ENCODE measurements at regions not wholly inside any gene's neighbourhood (a gene's known extent, or its start where the extent isn't known, plus 50 kb on each side); places are given as distances from the start of the nearest gene placed in this dataset.

GRCh38 chr22:22746963-22747933, 102.8 kb downstream of the GGTLC2 start:
- no peak overlapping the region for H3K4me3 ChIP-seq (ENCODE audit: low read depth, low read length)
- TF ChIP-seq, protein P1, sequence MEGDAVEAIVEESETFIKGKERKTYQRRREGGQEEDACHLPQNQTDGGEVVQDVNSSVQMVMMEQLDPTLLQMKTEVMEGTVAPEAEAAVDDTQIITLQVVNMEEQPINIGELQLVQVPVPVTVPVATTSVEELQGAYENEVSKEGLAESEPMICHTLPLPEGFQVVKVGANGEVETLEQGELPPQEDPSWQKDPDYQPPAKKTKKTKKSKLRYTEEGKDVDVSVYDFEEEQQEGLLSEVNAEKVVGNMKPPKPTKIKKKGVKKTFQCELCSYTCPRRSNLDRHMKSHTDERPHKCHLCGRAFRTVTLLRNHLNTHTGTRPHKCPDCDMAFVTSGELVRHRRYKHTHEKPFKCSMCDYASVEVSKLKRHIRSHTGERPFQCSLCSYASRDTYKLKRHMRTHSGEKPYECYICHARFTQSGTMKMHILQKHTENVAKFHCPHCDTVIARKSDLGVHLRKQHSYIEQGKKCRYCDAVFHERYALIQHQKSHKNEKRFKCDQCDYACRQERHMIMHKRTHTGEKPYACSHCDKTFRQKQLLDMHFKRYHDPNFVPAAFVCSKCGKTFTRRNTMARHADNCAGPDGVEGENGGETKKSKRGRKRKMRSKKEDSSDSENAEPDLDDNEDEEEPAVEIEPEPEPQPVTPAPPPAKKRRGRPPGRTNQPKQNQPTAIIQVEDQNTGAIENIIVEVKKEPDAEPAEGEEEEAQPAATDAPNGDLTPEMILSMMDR (conservative IDR thresholded peaks at IDR 0.05; ENCODE audit: low read depth, low read length) = no peak
- no peak for DNase-seq (ENCODE audit: low read depth)

- no peak overlapping the region for H3K4me3 ChIP-seq (ENCODE audit: low read depth, low read length)
- DNase-seq (ENCODE audit: low read depth) = no peak
- TF ChIP-seq, protein P1 (conservative IDR thresholded peaks at IDR 0.05; ENCODE audit: low read depth, low read length) = peak; percentile 92
Measured at GRCh38 chr22:22748297-22748743, 103.9 kb downstream of the GGTLC2 start.

- TF ChIP-seq, protein P1 (conservative IDR thresholded peaks at IDR 0.05; ENCODE audit: low read depth, low read length) = no peak
- no peak overlapping the region for H3K4me3 ChIP-seq (ENCODE audit: low read depth, low read length)
- no peak for DNase-seq (ENCODE audit: low read depth)
Measured at GRCh38 chr22:22748756-22749155, 104.3 kb downstream of the GGTLC2 start.

DNA sequence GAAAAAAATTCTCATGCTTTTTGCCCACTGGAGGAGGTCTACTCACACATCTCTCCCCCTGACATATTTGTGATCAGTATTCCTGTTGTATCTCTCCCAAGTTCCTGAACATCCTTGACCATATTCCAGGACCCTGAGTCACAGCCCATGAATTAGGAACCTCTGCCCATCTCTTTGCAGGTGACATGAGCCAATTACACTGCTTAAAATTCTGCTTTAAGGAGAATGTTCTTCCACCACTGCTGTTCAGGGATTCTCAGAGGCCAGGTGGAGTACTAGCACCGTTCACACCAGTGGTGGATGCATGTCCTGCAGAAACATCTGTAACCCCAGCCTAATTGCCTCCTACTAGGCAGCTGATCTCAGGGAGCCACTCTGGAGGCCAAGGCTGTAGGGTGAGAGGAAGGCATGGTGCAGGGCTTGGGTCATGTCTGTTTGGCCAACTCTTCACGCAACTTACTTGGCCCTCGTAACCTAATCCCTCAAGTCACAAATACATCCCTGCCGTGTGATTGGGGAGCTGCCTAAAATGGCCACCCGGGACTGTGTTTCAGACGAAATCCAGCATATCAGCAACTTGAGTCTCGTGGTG, 104.8 kb downstream of the GGTLC2 start:
- TF ChIP-seq, protein P1 (conservative IDR thresholded peaks at IDR 0.05; ENCODE audit: low read depth, low read length) = no peak
- H3K4me3 ChIP-seq (ENCODE audit: low read depth, low read length) = no peak overlapping the region
- DNase-seq (ENCODE audit: low read depth) = no peak

DNA sequence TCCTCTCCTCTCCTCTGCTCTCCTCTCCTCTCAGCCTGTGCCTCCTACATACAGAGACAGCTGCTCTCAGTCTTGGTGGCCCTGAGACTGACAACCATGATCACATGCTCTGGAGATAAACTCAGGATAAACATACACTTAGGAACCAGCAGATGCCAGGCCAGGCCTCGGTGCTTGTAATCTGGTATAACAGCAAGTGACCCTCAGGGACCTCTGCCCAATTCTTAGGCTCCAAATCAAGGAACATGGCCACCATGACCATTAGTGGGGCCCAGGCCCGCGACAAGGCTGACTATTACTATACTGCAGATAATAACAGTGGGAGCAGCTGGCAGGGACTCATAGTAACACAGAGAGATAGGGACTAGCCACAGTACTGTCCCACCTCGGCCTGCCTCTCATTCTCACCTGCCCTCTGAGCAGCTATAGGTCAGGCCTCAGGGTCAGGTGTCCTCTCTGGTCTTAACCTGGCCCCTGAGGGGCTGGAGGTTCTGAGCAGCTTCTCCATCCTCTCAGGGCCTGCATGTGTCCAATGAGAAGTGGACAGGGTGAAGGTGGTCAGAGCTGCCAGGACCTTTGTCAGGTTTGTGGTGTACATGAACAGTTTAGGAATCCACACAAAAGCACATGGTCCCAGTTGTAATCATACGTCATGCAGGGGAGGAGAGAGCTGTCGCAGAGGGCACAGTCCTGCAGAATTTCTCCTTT, 106.1 kb downstream of the GGTLC2 start:
- H3K4me3 ChIP-seq (ENCODE audit: low read depth, low read length) = no peak overlapping the region
- TF ChIP-seq, protein P1 (conservative IDR thresholded peaks at IDR 0.05; ENCODE audit: low read depth, low read length) = no peak
- no peak for DNase-seq (ENCODE audit: low read depth)

- H3K4me3 ChIP-seq (ENCODE audit: low read depth, low read length) = no peak overlapping the region
- no peak for DNase-seq (ENCODE audit: low read depth)
- TF ChIP-seq, protein P1 (conservative IDR thresholded peaks at IDR 0.05; ENCODE audit: low read depth, low read length) = no peak
Measured at GRCh38 chr22:22751043-22751603, 106.7 kb downstream of the GGTLC2 start.
